C4-2B (cell line): ENCODE measurements at regions not wholly inside any gene's neighbourhood (a gene's known extent, or its start where the extent isn't known, plus 50 kb on each side); places are given as distances from the start of the nearest gene placed in this dataset.

Experiments used
- ZFX ChIP-seq: fragments of 450-650 bp; IDR thresholded peaks from 2 replicates; pipeline ENCODE4 v1.6.1; 2017
- TF ChIP-seq, protein P1 (sequence below): fragments of 450-650 bp; conservative IDR thresholded peaks from 2 replicates; pipeline ENCODE4 v1.5.1; 2017; ENCODE audit warnings: mild to moderate bottlenecking

- TF ChIP-seq, protein P1, sequence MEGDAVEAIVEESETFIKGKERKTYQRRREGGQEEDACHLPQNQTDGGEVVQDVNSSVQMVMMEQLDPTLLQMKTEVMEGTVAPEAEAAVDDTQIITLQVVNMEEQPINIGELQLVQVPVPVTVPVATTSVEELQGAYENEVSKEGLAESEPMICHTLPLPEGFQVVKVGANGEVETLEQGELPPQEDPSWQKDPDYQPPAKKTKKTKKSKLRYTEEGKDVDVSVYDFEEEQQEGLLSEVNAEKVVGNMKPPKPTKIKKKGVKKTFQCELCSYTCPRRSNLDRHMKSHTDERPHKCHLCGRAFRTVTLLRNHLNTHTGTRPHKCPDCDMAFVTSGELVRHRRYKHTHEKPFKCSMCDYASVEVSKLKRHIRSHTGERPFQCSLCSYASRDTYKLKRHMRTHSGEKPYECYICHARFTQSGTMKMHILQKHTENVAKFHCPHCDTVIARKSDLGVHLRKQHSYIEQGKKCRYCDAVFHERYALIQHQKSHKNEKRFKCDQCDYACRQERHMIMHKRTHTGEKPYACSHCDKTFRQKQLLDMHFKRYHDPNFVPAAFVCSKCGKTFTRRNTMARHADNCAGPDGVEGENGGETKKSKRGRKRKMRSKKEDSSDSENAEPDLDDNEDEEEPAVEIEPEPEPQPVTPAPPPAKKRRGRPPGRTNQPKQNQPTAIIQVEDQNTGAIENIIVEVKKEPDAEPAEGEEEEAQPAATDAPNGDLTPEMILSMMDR, result no peak
- TF ChIP-seq ZFX, result no peak
Observed at GRCh38 chr11:37076866-37077265, 478.8 kb upstream of the RAG2 start.
